GM23338 (cell line): ENCODE measurements at regions not wholly inside any gene's neighbourhood (a gene's known extent, or its start where the extent isn't known, plus 50 kb on each side); places are given as distances from the start of the nearest gene placed in this dataset.

Experiments
- CREB1 ChIP-seq: fragments of 250-450 bp; sonication (Bioruptor Pico); IDR thresholded peaks from 2 replicates; pipeline ENCODE4 v1.5.0; 2020; ENCODE audit warnings: low read depth, mild to moderate bottlenecking, moderate library complexity
- CTCF ChIP-seq, 2 experiments: fragments of 200-600 bp in 1 of 2; sonication (generic) in 1 of 2; conservative IDR thresholded peaks; 2 replicates each; pipeline versions ENCODE4 v1.5.1 to v1.6.1; 2016 to 2017; ENCODE audit warnings: antibody characterized with exemption in 2 of 2, low read depth in 2 of 2, mild to moderate bottlenecking in 2 of 2, moderate library complexity in 1 of 2
- EZH2 ChIP-seq: fragments of 200-600 bp; sonication (generic); IDR thresholded peaks from one replicate; pipeline ENCODE4 v1.8.0; 2017; ENCODE audit warnings: antibody characterized with exemption, mild to moderate bottlenecking, low read depth; ENCODE audit not compliant: unreplicated experiment
- EZH2phosphoT487 ChIP-seq: fragments of 200-600 bp; sonication (generic); IDR thresholded peaks from one replicate; pipeline ENCODE4 v1.8.1; 2018; ENCODE audit warnings: antibody characterized with exemption; ENCODE audit not compliant: unreplicated experiment
- JUNB ChIP-seq: IDR thresholded peaks from one replicate; pipeline ENCODE4 v1.6.1; 2016; ENCODE audit warnings: antibody characterized with exemption; ENCODE audit not compliant: unreplicated experiment
- POLR2AphosphoS5 ChIP-seq: IDR thresholded peaks from 2 replicates; pipeline ENCODE4 v1.6.1; 2016; ENCODE audit warnings: antibody characterized with exemption, low read depth
- TF ChIP-seq, protein P1 (sequence below): IDR thresholded peaks from one replicate; pipeline ENCODE4 v1.6.1; 2018; ENCODE audit warnings: antibody characterized with exemption; ENCODE audit not compliant: unreplicated experiment

DNA sequence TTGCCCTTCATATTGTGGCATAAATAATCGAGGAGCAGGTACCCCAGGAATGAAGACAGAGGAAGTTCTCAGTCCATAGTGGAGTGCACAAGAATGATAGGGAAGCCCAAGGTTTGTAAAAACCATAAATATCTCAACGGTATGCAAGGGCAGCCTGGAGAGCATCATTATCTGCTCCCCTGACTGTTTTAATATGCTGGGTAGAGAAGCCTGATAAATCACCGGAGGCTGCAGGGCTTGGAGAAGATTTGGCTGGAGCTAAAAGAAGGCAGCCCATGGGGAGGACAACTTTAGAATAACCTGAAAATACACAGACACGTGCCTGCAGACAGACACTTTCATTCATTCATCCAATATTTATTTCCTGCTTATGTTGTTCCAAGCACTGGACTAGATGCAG, 205.2 kb upstream of the RPL38 start:
- TF ChIP-seq EZH2phosphoT487: no peak
- no peak for TF ChIP-seq CTCF (conservative IDR thresholded peaks at IDR 0.05; ENCODE audit: low read depth in 2 of 2)
- TF ChIP-seq, protein P1, sequence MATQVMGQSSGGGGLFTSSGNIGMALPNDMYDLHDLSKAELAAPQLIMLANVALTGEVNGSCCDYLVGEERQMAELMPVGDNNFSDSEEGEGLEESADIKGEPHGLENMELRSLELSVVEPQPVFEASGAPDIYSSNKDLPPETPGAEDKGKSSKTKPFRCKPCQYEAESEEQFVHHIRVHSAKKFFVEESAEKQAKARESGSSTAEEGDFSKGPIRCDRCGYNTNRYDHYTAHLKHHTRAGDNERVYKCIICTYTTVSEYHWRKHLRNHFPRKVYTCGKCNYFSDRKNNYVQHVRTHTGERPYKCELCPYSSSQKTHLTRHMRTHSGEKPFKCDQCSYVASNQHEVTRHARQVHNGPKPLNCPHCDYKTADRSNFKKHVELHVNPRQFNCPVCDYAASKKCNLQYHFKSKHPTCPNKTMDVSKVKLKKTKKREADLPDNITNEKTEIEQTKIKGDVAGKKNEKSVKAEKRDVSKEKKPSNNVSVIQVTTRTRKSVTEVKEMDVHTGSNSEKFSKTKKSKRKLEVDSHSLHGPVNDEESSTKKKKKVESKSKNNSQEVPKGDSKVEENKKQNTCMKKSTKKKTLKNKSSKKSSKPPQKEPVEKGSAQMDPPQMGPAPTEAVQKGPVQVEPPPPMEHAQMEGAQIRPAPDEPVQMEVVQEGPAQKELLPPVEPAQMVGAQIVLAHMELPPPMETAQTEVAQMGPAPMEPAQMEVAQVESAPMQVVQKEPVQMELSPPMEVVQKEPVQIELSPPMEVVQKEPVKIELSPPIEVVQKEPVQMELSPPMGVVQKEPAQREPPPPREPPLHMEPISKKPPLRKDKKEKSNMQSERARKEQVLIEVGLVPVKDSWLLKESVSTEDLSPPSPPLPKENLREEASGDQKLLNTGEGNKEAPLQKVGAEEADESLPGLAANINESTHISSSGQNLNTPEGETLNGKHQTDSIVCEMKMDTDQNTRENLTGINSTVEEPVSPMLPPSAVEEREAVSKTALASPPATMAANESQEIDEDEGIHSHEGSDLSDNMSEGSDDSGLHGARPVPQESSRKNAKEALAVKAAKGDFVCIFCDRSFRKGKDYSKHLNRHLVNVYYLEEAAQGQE: no peak
- no peak for TF ChIP-seq EZH2
- TF ChIP-seq POLR2AphosphoS5: no peak
- TF ChIP-seq JUNB: no peak
- TF ChIP-seq CREB1 (CRISPR knock-in tag): no peak
